Stomach (tissue), 4 donors: ENCODE measurements at regions not wholly inside any gene's neighbourhood (a gene's known extent, or its start where the extent isn't known, plus 50 kb on each side); places are given as distances from the start of the nearest gene placed in this dataset.

Experiments used
- CTCF ChIP-seq, 7 experiments: fragments of 450-650 bp in 4 of 7; fragments of 200-600 bp in 3 of 7; sonication (generic) in 3 of 7; IDR thresholded peaks; one replicate each; pipeline ENCODE4 v1.5.1; 2016 to 2019; ENCODE audit warnings: antibody characterized with exemption in 7 of 7, control low read depth in 2 of 7, mild to moderate bottlenecking in 1 of 7
- EP300 ChIP-seq: sonication (generic); formaldehyde crosslinking; IDR thresholded peaks from one replicate; pipeline ENCODE4 v1.6.1; 2017; ENCODE audit warnings: antibody characterized with exemption
- POLR2A ChIP-seq, 4 donors: fragments of 450-650 bp; IDR thresholded peaks; one replicate each; pipeline ENCODE4 v1.6.1; 2016; ENCODE audit warnings: antibody characterized with exemption in 4 of 4, control low read depth in 2 of 4, mild to moderate bottlenecking in 1 of 4, moderate library complexity in 1 of 4
- POLR2AphosphoS5 ChIP-seq, 3 donors: sonication (generic); formaldehyde crosslinking; IDR thresholded peaks; one replicate each; pipeline ENCODE4 v1.6.1; 2016; ENCODE audit warnings: antibody characterized with exemption in 3 of 3

GRCh38 chr6:91852252-91852651 is 1265.4 kb upstream of the MAP3K7 start:
- no peak for TF ChIP-seq CTCF (IDR thresholded peaks at IDR 0.05)
- TF ChIP-seq POLR2AphosphoS5 (IDR thresholded peaks at IDR 0.05), result no peak
- TF ChIP-seq POLR2A (IDR thresholded peaks at IDR 0.05), result no peak
- TF ChIP-seq EP300, result no peak
